IMR-90 (cell line): ENCODE measurements at regions not wholly inside any gene's neighbourhood (a gene's known extent, or its start where the extent isn't known, plus 50 kb on each side); places are given as distances from the start of the nearest gene placed in this dataset.

Source experiments
- ATAC-seq: fragments of 200-7000 bp; cut with Tn5 transposase; 2 replicates; pipeline ENCODE4 v1.9.1; 2020; ENCODE audit warnings: low read depth, mild to moderate bottlenecking, moderate library complexity
- BruUV-seq: library from RNA; stranded (reverse); fragments of 400-500 nt; replicated peaks from 2 replicates; lab custom pipeline; 2021; lab: Mats Ljungman, UMichigan
- CTCF ChIA-PET: fragments of 300-600 bp; formaldehyde crosslinking; extraction: SDS; loops from one replicate; lab custom pipeline; 2021; ENCODE audit warnings: antibody characterized with exemption; lab: Yijun Ruan, JAX
- POLR2A ChIA-PET: fragments of 300-600 bp; sonication (Branson Sonifier 250); formaldehyde crosslinking; loops from one replicate; lab custom pipeline; 2022; ENCODE audit warnings: antibody characterized with exemption; ENCODE audit not compliant: unreplicated experiment; lab: Charles Lee
- DNase-seq: peaks from one replicate; pipeline ENCODE4 v3.0.0; 2013
- H2AFZ ChIP-seq: replicated peaks from 2 replicates; pipeline ENCODE3; 2013; ENCODE audit warnings: low read length, mild to moderate bottlenecking; ENCODE audit not compliant: poor library complexity
- H2AK5ac ChIP-seq: 2 replicates; pipeline ENCODE4 v1.6.1; 2013; ENCODE audit warnings: low read depth, low read length, inconsistent platforms
- H2AK9ac ChIP-seq: replicated peaks from 2 replicates; pipeline ENCODE3; 2013; ENCODE audit warnings: mild to moderate bottlenecking, low read depth, low read length, moderate library complexity; ENCODE audit not compliant: poor library complexity
- H2BK120ac ChIP-seq: 2 replicates; pipeline ENCODE4 v1.6.1; 2013; ENCODE audit warnings: low read depth, low read length, inconsistent platforms
- H2BK15ac ChIP-seq: 3 replicates; pipeline ENCODE4 v1.6.1; 2013; ENCODE audit warnings: low read depth, low read length, inconsistent platforms
- H2BK20ac ChIP-seq: 2 replicates; pipeline ENCODE4 v1.6.1; 2013; ENCODE audit warnings: low read depth, mild to moderate bottlenecking, inconsistent platforms, low read length, moderate library complexity
- H2BK5ac ChIP-seq: 2 replicates; pipeline ENCODE4 v1.6.1; 2013; ENCODE audit warnings: mild to moderate bottlenecking, low read depth, low read length, inconsistent platforms; ENCODE audit not compliant: poor library complexity, severe bottlenecking
- H3K14ac ChIP-seq: replicated peaks from 2 replicates; pipeline ENCODE4 v1.6.1; 2013; ENCODE audit warnings: low read depth, low read length, inconsistent platforms
- H3K18ac ChIP-seq: 2 replicates; pipeline ENCODE4 v1.6.1; 2013; ENCODE audit warnings: low read depth, low read length, control low read depth
- H3K23ac ChIP-seq: 2 replicates; pipeline ENCODE4 v1.6.1; 2013; ENCODE audit warnings: low read depth, low read length, inconsistent platforms
- H3K27ac ChIP-seq: 2 replicates; pipeline ENCODE4 v1.5.1; 2013; ENCODE audit warnings: mild to moderate bottlenecking, control low read depth, low read length; ENCODE audit not compliant: insufficient read depth
- H3K27me3 ChIP-seq: 2 replicates; pipeline ENCODE4 v1.6.1; 2013; ENCODE audit warnings: low read length; ENCODE audit not compliant: control insufficient read depth, insufficient read depth
- H3K36me3 ChIP-seq: 2 replicates; pipeline ENCODE4 v1.6.1; 2013; ENCODE audit warnings: low read length, mixed read lengths; ENCODE audit not compliant: control insufficient read depth, insufficient read depth
- H3K4ac ChIP-seq: 2 replicates; pipeline ENCODE4 v1.6.1; 2013; ENCODE audit warnings: low read depth, low read length, inconsistent platforms
- H3K4me1 ChIP-seq: 2 replicates; pipeline ENCODE4 v1.6.1; 2013; ENCODE audit warnings: low read length, mixed read lengths; ENCODE audit not compliant: control insufficient read depth, insufficient read depth
- H3K4me2 ChIP-seq: 2 replicates; pipeline ENCODE4 v1.6.1; 2013; ENCODE audit warnings: low read depth, mild to moderate bottlenecking, control low read depth, low read length, moderate library complexity
- H3K4me3 ChIP-seq: 2 replicates; pipeline ENCODE4 v1.5.1; 2013; ENCODE audit warnings: low read depth, mild to moderate bottlenecking, control low read depth, low read length, moderate library complexity; ENCODE audit not compliant: insufficient read depth
- H3K56ac ChIP-seq: 2 replicates; pipeline ENCODE4 v1.6.1; 2013; ENCODE audit warnings: low read length, inconsistent platforms; ENCODE audit not compliant: insufficient read depth; ENCODE audit errors: extremely low read depth
- H3K79me1 ChIP-seq, 2 experiments: 2 replicates each; pipeline ENCODE4 v1.6.1; 2013; ENCODE audit warnings: low read length in 2 of 2, inconsistent platforms in 1 of 2, low read depth in 1 of 2
- H3K9ac ChIP-seq: 2 replicates; pipeline ENCODE4 v1.6.1; 2013; ENCODE audit warnings: low read depth, low read length, control low read depth
- H3K9me1 ChIP-seq: 2 replicates; pipeline ENCODE4 v1.6.1; 2013; ENCODE audit warnings: low read length, inconsistent platforms; ENCODE audit not compliant: insufficient read depth
- H3K9me3 ChIP-seq: 2 replicates; pipeline ENCODE4 v1.6.1; 2013; ENCODE audit warnings: low read length; ENCODE audit not compliant: control insufficient read depth, insufficient read depth
- H4K20me1 ChIP-seq: 2 replicates; pipeline ENCODE4 v1.6.1; 2013; ENCODE audit warnings: low read length, inconsistent platforms; ENCODE audit not compliant: insufficient read depth
- H4K5ac ChIP-seq: 2 replicates; pipeline ENCODE4 v1.6.1; 2013; ENCODE audit warnings: mild to moderate bottlenecking, low read depth, low read length, control low read depth
- H4K8ac ChIP-seq, 2 experiments: 2 replicates each; pipeline ENCODE4 v1.6.1; 2013; ENCODE audit warnings: low read depth in 2 of 2, low read length in 2 of 2, control low read depth in 1 of 2, inconsistent platforms in 1 of 2
- H4K91ac ChIP-seq: 2 replicates; pipeline ENCODE4 v1.6.1; 2013; ENCODE audit warnings: low read depth, low read length, inconsistent platforms; ENCODE audit not compliant: insufficient read depth
- ELK1 ChIP-seq: fragments of 150-350 bp; IDR thresholded peaks from 2 replicates; pipeline ENCODE4 v1.6.1; 2016; ENCODE audit warnings: low read depth, mild to moderate bottlenecking, low read length, moderate library complexity, borderline replicate concordance
- MAFK ChIP-seq: IDR thresholded peaks from 2 replicates; pipeline ENCODE4 v1.6.1; 2012; ENCODE audit warnings: low read depth, low read length, improper control_type of control experiment
- MAZ ChIP-seq: IDR thresholded peaks from 2 replicates; pipeline ENCODE4 v1.6.1; 2012; ENCODE audit warnings: low read depth, mild to moderate bottlenecking, low read length, improper control_type of control experiment, moderate library complexity, borderline replicate concordance
- MXI1 ChIP-seq: IDR thresholded peaks from 2 replicates; pipeline ENCODE4 v1.6.1; 2012; ENCODE audit warnings: low read depth, mild to moderate bottlenecking, low read length, moderate library complexity, borderline replicate concordance
- POLR2A ChIP-seq: IDR thresholded peaks from 2 replicates; pipeline ENCODE4 v1.6.1; 2012; ENCODE audit warnings: mild to moderate bottlenecking, low read depth, low read length
- RAD21 ChIP-seq: IDR thresholded peaks from 2 replicates; pipeline ENCODE4 v1.6.1; 2012; ENCODE audit warnings: low read length, improper control_type of control experiment
- RCOR1 ChIP-seq: IDR thresholded peaks from 2 replicates; pipeline ENCODE4 v1.6.1; 2012; ENCODE audit warnings: mild to moderate bottlenecking, low read length, improper control_type of control experiment; ENCODE audit not compliant: insufficient replicate concordance
- USF2 ChIP-seq: fragments of 150-350 bp; IDR thresholded peaks from 2 replicates; pipeline ENCODE4 v1.6.1; 2017; ENCODE audit warnings: mild to moderate bottlenecking, antibody characterized with exemption, low read length, low read depth
- WGBS, 2 experiments: methylation state at CpG; one replicate each; pipeline versions ENCODE4 v1.1.5 to v1.1.7; 2013; ENCODE audit warnings: missing lambda C conversion rate in 2 of 2; ENCODE audit not compliant: insufficient read length in 1 of 2; ENCODE audit errors: extremely low coverage in 2 of 2; 5-methylcytosine and 5-hydroxymethylcytosine counted together
- dilution Hi-C: fragments of 300-500 bp; cut with HindIII; formaldehyde crosslinking; loops from one replicate; pipeline ENCODE4 v1.14.3; 2018; ENCODE audit warnings: low sequenced_read_pairs; ENCODE audit not compliant: unreplicated experiment
- in situ Hi-C: fragments of 300-500 bp; cut with MboI; formaldehyde crosslinking; loops from 3 replicates; pipeline ENCODE4 v1.14.3; 2019; ENCODE audit warnings: low sequenced_read_pairs, inconsistent platforms, mixed read lengths
- intact Hi-C: fragments of 100-400 bp; cut with micrococcal nuclease; formaldehyde crosslinking; loops from 2 replicates; pipeline ENCODE4 v1.10.0; 2022
- TF ChIP-seq, protein P1 (sequence below): conservative IDR thresholded peaks from 2 replicates; pipeline ENCODE4 v1.5.1; 2012; ENCODE audit warnings: mild to moderate bottlenecking, low read depth, low read length, improper control_type of control experiment

- TF ChIP-seq ELK1 (no peak), RAD21 (peak; percentile 35), MXI1 (no peak), MAZ (no peak)
Observed at GRCh38 chr11:29018631-29019030, 910.4 kb downstream of the METTL15 start (continued).

- dilution Hi-C loops (no loop called here), intact Hi-C loops (loop anchor here (2.0 kb wide), 1 partner anchor 181 kb away; no protein-coding TSS in a partner anchor), in situ Hi-C loops (no loop called here)
- no peak overlapping the region for H3K56ac ChIP-seq
- peak overlapping the region; percentile 76; the same call in 1 of the 2 replicates for H2BK20ac ChIP-seq
- ATAC-seq (no peak), DNase-seq (no peak)
- no peak overlapping the region for H2BK120ac ChIP-seq
- H3K4me2 ChIP-seq: no peak overlapping the region
- H4K8ac ChIP-seq: peak overlapping the region in 1 of 2 experiments; percentile 55; a peak in 1 of 4 replicates
- H4K91ac ChIP-seq: no peak overlapping the region
- no CpG with 5 or more reads among the region's 2 CpGs for WGBS, 2 experiments
- no peaks in the 10 kb centered on the region for H4K20me1 ChIP-seq
- no peaks in the 10 kb centered on the region for H3K9me1 ChIP-seq
- H3K79me1 ChIP-seq: no peaks in the 10 kb centered on the region
- H3K23ac ChIP-seq: no peak overlapping the region
- H4K5ac ChIP-seq: peak overlapping the region; percentile 78
- peak overlapping the region; percentile 98; the same call in 1 of the 2 replicates for H3K18ac ChIP-seq
- no TSS peak for BruUV-seq
- peaks cover 6% of the 10 kb centered on the region; the same call in 1 of the 2 replicates for H3K4me1 ChIP-seq
- ChIA-PET POLR2A (no interaction called here), CTCF (no interaction called here)
- no peaks in the 10 kb centered on the region for H3K36me3 ChIP-seq
- H2AK9ac ChIP-seq: no peak overlapping the region
- no peaks in the 10 kb centered on the region for H3K27me3 ChIP-seq
- no peak overlapping the region for H3K4ac ChIP-seq
- no peak overlapping the region for H2AFZ ChIP-seq
- H3K4me3 ChIP-seq: no peak overlapping the region
- H2BK5ac ChIP-seq: peak overlapping the region; percentile 95
- peak overlapping the region; percentile 98; the same call in 2 of the 3 replicates for H2BK15ac ChIP-seq
- no peaks in the 10 kb centered on the region for H3K9me3 ChIP-seq
- no peak overlapping the region for H3K14ac ChIP-seq
- 0 out of 2 replicates have a peak overlapping the region, but pooled peaks have one; percentile 89 for H2AK5ac ChIP-seq
- no peak overlapping the region for H3K27ac ChIP-seq
- TF ChIP-seq MAFK: no peak
- TF ChIP-seq ELK1: no peak
- TF ChIP-seq, protein P1, sequence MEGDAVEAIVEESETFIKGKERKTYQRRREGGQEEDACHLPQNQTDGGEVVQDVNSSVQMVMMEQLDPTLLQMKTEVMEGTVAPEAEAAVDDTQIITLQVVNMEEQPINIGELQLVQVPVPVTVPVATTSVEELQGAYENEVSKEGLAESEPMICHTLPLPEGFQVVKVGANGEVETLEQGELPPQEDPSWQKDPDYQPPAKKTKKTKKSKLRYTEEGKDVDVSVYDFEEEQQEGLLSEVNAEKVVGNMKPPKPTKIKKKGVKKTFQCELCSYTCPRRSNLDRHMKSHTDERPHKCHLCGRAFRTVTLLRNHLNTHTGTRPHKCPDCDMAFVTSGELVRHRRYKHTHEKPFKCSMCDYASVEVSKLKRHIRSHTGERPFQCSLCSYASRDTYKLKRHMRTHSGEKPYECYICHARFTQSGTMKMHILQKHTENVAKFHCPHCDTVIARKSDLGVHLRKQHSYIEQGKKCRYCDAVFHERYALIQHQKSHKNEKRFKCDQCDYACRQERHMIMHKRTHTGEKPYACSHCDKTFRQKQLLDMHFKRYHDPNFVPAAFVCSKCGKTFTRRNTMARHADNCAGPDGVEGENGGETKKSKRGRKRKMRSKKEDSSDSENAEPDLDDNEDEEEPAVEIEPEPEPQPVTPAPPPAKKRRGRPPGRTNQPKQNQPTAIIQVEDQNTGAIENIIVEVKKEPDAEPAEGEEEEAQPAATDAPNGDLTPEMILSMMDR: no peak
- no peak for TF ChIP-seq RCOR1
- no peak for TF ChIP-seq RAD21
- TF ChIP-seq POLR2A: no peak
- TF ChIP-seq USF2: no peak
- H3K9ac ChIP-seq: no peak overlapping the region
Observed at GRCh38 chr11:29017941-29018340, 909.8 kb downstream of the METTL15 start.
